Psoas muscle (tissue), 7 donors: ENCODE measurements at regions not wholly inside any gene's neighbourhood (a gene's known extent, or its start where the extent isn't known, plus 50 kb on each side); places are given as distances from the start of the nearest gene placed in this dataset.
A peak's percentile ranks its signal among the peaks of the same experiment; 100 is the strongest.

Experiments used
- ATAC-seq, 4 donors: fragments of 200-7000 bp; cut with Tn5 transposase; one replicate each; pipeline ENCODE4 v1.9.1; 2020; ENCODE audit warnings: moderate library complexity in 3 of 4, mild to moderate bottlenecking in 2 of 4
- DNase-seq, 2 donors: peaks; one replicate each; pipeline ENCODE4 v3.0.0-alpha.2; 2020
- H3K27ac ChIP-seq: fragments of 200-600 bp; one replicate; pipeline ENCODE4 v1.8.0; 2022
- H3K27me3 ChIP-seq, 3 donors: fragments of 200-600 bp in 1 of 3; one replicate each; pipeline versions ENCODE4 v1.6.1 to v1.8.0; 2013 to 2022; ENCODE audit warnings: low read length in 2 of 3, mild to moderate bottlenecking in 2 of 3, moderate library complexity in 1 of 3; ENCODE audit not compliant: insufficient read depth in 3 of 3
- H3K36me3 ChIP-seq, 2 donors: fragments of 200-600 bp in 1 of 2; one replicate each; pipeline versions ENCODE4 v1.6.1 to v1.8.0; 2013 to 2022; ENCODE audit warnings: low read depth in 1 of 2, mild to moderate bottlenecking in 1 of 2, moderate library complexity in 1 of 2; ENCODE audit not compliant: insufficient read depth in 1 of 2
- H3K4me1 ChIP-seq: fragments of 200-600 bp; one replicate; pipeline ENCODE4 v1.8.0; 2022
- H3K4me3 ChIP-seq: fragments of 200-600 bp; one replicate; pipeline ENCODE4 v1.8.0; 2022; ENCODE audit warnings: mild to moderate bottlenecking
- H3K9me3 ChIP-seq: fragments of 200-600 bp; one replicate; pipeline ENCODE4 v1.8.0; 2022
- WGBS, 3 donors: extraction: QIAGEN DNeasy Blood & Tissue Kit; methylation state at CpG; one replicate each; pipeline versions ENCODE4 v1.1.6 to v1.1.7; 2013; 5-methylcytosine and 5-hydroxymethylcytosine counted together
- intact Hi-C, 2 donors: fragments of 100-400 bp; cut with DNase I; formaldehyde crosslinking; loops; one replicate each; pipeline versions ENCODE4 v1.11.0 to v1.14.2; 2022
- TF ChIP-seq, protein P1 (sequence below): fragments of 200-600 bp; IDR thresholded peaks from one replicate; pipeline ENCODE4 v1.8.0; 2022; ENCODE audit warnings: antibody characterized with exemption
- donor health status: healthy with polysubstance abuse.
- donor health status: DM: no; HTN: no; CAD: no; lungs with moderate emphysema.
- donor health status: Bipolar disorder and iron deficiency.
- donor health status: healthy.
- donor health status: DM: yes; HTN: yes; CAD: no.
- donor health status: DM: no; HTN: no; CAD: no.
- donor health status: DM: yes; HTN: yes; CAD: no.

DNA sequence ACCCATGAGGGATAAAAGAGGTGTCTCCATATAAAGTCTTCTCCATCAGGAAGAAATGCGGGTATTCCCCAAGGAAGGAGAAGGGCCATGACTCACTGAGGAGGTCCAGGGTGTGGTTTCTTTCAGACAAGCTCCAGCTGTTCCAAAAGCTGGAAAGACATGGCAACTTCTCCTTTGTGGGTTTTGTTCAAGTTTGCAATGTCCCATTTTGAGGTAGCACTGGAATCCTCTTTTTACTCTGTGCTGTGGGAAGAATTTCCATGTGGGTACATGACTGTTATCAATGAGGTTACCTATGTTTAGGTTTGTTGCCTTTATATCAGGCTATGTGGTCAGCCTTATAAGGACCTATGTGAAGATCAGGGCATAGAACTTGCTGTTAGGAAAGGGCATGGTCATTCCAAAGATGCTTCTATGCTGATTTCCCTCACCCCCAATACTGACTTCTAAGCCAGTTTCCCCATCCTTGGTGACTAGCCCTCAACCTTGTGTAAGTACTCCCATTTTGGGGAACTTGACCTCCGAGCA lies 697.5 kb downstream of the INHBA start:
- Histone ChIP-seq H3K4me3 (no peak overlapping the region), H3K36me3 (no peaks in the 10 kb centered on the region), H3K9me3 (no peaks in the 10 kb centered on the region), H3K27me3 (no peaks in the 10 kb centered on the region), H3K4me1 (no peaks in the 10 kb centered on the region), H3K27ac (no peak overlapping the region)
- intact Hi-C loops = no loop called here
- ATAC-seq (peak in 2 of 4 donors; percentile 49 to 56), DNase-seq (no peak)
- 77 to 88% (median 87%) methylated on average over 2 of the region's 2 CpGs for WGBS, 3 donors
- TF ChIP-seq, protein P1, sequence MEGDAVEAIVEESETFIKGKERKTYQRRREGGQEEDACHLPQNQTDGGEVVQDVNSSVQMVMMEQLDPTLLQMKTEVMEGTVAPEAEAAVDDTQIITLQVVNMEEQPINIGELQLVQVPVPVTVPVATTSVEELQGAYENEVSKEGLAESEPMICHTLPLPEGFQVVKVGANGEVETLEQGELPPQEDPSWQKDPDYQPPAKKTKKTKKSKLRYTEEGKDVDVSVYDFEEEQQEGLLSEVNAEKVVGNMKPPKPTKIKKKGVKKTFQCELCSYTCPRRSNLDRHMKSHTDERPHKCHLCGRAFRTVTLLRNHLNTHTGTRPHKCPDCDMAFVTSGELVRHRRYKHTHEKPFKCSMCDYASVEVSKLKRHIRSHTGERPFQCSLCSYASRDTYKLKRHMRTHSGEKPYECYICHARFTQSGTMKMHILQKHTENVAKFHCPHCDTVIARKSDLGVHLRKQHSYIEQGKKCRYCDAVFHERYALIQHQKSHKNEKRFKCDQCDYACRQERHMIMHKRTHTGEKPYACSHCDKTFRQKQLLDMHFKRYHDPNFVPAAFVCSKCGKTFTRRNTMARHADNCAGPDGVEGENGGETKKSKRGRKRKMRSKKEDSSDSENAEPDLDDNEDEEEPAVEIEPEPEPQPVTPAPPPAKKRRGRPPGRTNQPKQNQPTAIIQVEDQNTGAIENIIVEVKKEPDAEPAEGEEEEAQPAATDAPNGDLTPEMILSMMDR = no peak

DNA sequence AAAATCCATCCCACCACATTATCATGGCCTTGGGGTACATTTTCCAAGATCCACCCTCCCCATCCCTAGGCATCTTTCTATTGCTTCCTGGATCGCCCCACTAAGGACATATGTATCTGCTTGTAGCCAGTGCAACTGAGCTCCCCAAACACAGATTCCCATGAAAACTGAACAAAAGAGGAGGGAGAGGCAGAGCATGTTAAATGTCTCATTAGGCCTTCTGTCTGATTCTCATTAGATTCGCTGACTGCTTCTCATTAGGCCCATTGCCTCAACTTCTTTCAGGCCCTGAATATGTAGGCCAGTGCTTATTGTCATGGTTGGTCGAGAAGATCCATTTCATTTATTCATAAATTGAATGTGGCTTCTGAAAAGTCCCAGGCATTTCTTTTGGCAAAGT lies 698.9 kb downstream of the INHBA start:
- Histone ChIP-seq H3K36me3 (no peaks in the 10 kb centered on the region), H3K27ac (no peak overlapping the region), H3K9me3 (no peaks in the 10 kb centered on the region), H3K4me1 (no peaks in the 10 kb centered on the region), H3K27me3 (no peaks in the 10 kb centered on the region), H3K4me3 (no peak overlapping the region)
- DNase-seq (no peak), ATAC-seq (no peak)
- TF ChIP-seq, protein P1 = no peak
- WGBS, 3 donors = 95 to 96% (median 96%) methylated on average over 3 of the region's 3 CpGs
- intact Hi-C loops = no loop called here

DNA sequence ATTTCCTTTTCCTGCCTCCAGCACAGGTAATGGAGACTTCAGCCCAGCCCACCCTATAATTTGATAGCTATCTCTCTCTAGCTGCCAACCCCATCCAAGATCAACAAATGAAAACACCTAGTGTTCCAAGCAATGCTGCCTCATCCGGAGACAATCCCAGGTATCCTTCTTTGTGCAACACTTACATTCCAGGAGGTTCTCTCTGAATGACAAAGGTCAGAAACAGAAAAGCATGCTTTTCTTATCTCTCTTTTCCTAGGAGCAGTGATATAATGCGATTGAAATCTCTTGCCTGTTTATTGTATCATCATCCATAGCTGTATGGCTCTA lies 699.3 kb downstream of the INHBA start:
- Histone ChIP-seq H3K27me3 (no peaks in the 10 kb centered on the region), H3K4me1 (no peaks in the 10 kb centered on the region), H3K27ac (no peak overlapping the region), H3K9me3 (no peaks in the 10 kb centered on the region), H3K4me3 (no peak overlapping the region), H3K36me3 (no peaks in the 10 kb centered on the region)
- ATAC-seq (no peak), DNase-seq (no peak)
- TF ChIP-seq, protein P1 = no peak
- intact Hi-C loops = no loop called here
- WGBS, 3 donors = 83 to 93% (median 86%) methylated on average over 2 of the region's 2 CpGs

DNA sequence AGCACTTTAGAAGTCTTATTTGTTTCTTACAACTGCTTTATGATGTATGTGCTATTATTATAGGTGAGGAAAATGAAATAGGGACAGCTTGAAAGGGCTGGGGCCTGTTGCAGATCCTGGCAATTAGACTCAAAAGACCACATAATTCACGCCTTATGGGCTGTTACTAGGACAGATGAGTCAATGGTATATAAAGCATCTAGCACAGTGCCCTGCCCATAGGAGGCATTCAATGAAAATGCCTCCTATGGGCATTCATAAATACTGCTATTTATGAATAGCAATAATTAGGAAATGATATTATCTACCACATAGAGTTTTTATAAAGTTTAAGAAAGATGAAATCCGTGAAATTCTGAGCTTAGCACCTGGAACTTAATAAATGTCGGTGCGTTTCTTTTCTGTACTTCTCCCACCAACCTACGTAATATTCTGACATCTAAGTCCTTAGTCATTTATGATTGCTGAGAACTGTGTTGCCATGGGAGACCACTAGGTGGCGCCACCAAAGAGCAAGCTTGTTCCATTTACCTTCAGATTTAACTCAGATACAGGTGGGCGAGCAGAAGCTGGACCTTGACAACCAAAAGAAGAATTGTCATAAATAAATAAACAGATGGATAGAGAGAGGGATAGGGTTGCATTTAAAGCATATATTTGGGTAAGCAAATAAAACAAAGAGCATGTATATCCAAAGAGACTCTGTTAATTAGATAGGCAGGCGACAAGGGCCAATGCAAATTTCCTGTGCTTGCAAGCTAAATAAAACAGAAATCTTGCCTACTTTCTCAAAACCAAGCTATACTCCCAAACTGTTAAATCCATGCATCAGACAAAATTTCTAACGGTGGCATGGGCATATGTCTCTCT lies 699.9 kb downstream of the INHBA start:
- intact Hi-C loops = no loop called here

More for the DNA sequence above, 699.9 kb downstream of the INHBA start:
- WGBS, 3 donors = 77 to 82% (median 77%) methylated on average over 9 of the region's 9 CpGs
- DNase-seq = peak in 1 of 2 donors; percentile 34
- Histone ChIP-seq H3K4me3 (no peak overlapping the region), H3K4me1 (no peaks in the 10 kb centered on the region), H3K9me3 (no peaks in the 10 kb centered on the region), H3K27ac (no peak overlapping the region), H3K27me3 (no peaks in the 10 kb centered on the region), H3K36me3 (no peaks in the 10 kb centered on the region)
- TF ChIP-seq, protein P1 = peak; percentile 32
- ATAC-seq = no peak
